ENCODE measurements at regions not wholly inside any gene's neighbourhood (a gene's known extent, or its start where the extent isn't known, plus 50 kb on each side); places are given as distances from the start of the nearest gene placed in this dataset.
A peak's percentile ranks its signal among the peaks of the same experiment; 100 is the strongest.

- DNase-seq (ENCODE audit: low read depth, low spot score): peak; percentile 8
- H3K4me3 ChIP-seq (ENCODE audit: low read depth, low read length): no peak overlapping the region
- in situ Hi-C loops (cut with HindIII; ENCODE audit: low sequenced_read_pairs): no loop called here
- TF ChIP-seq CTCF (IDR thresholded peaks at IDR 0.05; ENCODE audit: low read depth, low read length): no peak
Measured at GRCh38 chr4:31160146-31160545, 440.0 kb downstream of the PCDH7 start.

GRCh38 chr4:31169846-31170245, 449.7 kb downstream of the PCDH7 start:
- no peak overlapping the region for H3K4me3 ChIP-seq (ENCODE audit: low read depth, low read length)
- in situ Hi-C loops (cut with HindIII; ENCODE audit: low sequenced_read_pairs): no loop called here

GRCh38 chr4:31171362-31171761, 451.2 kb downstream of the PCDH7 start:
- DNase-seq (ENCODE audit: low read depth, low spot score): no peak
- TF ChIP-seq CTCF (IDR thresholded peaks at IDR 0.05; ENCODE audit: low read depth, low read length): no peak
- in situ Hi-C loops (cut with HindIII; ENCODE audit: low sequenced_read_pairs): no loop called here
- no peak overlapping the region for H3K4me3 ChIP-seq (ENCODE audit: low read depth, low read length)

More at GRCh38 chr4:31169846-31170245, 449.7 kb downstream of the PCDH7 start:
- DNase-seq (ENCODE audit: low read depth, low spot score): no peak
- TF ChIP-seq CTCF (IDR thresholded peaks at IDR 0.05; ENCODE audit: low read depth, low read length): no peak

GRCh38 chr4:31175242-31175910, 455.2 kb downstream of the PCDH7 start:
- H3K4me3 ChIP-seq (ENCODE audit: low read depth, low read length): no peak overlapping the region
- no peak for TF ChIP-seq CTCF (IDR thresholded peaks at IDR 0.05; ENCODE audit: low read depth, low read length)
- in situ Hi-C loops (cut with HindIII; ENCODE audit: low sequenced_read_pairs): no loop called here
- peak; percentile 49 for DNase-seq (ENCODE audit: low read depth, low spot score)

- in situ Hi-C loops (cut with HindIII; ENCODE audit: low sequenced_read_pairs): no loop called here
- no peak for DNase-seq (ENCODE audit: low read depth, low spot score)
- H3K4me3 ChIP-seq (ENCODE audit: low read depth, low read length): no peak overlapping the region
- TF ChIP-seq CTCF (IDR thresholded peaks at IDR 0.05; ENCODE audit: low read depth, low read length): no peak
Measured at GRCh38 chr4:31183256-31183655, 463.1 kb downstream of the PCDH7 start.

GRCh38 chr4:31185014-31185585, 464.9 kb downstream of the PCDH7 start:
- H3K4me3 ChIP-seq (ENCODE audit: low read depth, low read length): no peak overlapping the region
- no peak for TF ChIP-seq CTCF (IDR thresholded peaks at IDR 0.05; ENCODE audit: low read depth, low read length)
- no peak for DNase-seq (ENCODE audit: low read depth, low spot score)
- in situ Hi-C loops (cut with HindIII; ENCODE audit: low sequenced_read_pairs): no loop called here

Measured in astrocyte of the spinal cord (primary cell).